Psoas muscle (tissue), 7 donors: ENCODE measurements at regions not wholly inside any gene's neighbourhood (a gene's known extent, or its start where the extent isn't known, plus 50 kb on each side); places are given as distances from the start of the nearest gene placed in this dataset.

Source experiments
- ATAC-seq, 4 donors: fragments of 200-7000 bp; cut with Tn5 transposase; one replicate each; pipeline ENCODE4 v1.9.1; 2020; ENCODE audit warnings: moderate library complexity in 3 of 4, mild to moderate bottlenecking in 2 of 4
- DNase-seq, 2 donors: peaks; one replicate each; pipeline ENCODE4 v3.0.0-alpha.2; 2020
- H3K27ac ChIP-seq: fragments of 200-600 bp; one replicate; pipeline ENCODE4 v1.8.0; 2022
- H3K27me3 ChIP-seq, 3 donors: fragments of 200-600 bp in 1 of 3; one replicate each; pipeline versions ENCODE4 v1.6.1 to v1.8.0; 2013 to 2022; ENCODE audit warnings: low read length in 2 of 3, mild to moderate bottlenecking in 2 of 3, moderate library complexity in 1 of 3; ENCODE audit not compliant: insufficient read depth in 3 of 3
- H3K36me3 ChIP-seq, 2 donors: fragments of 200-600 bp in 1 of 2; one replicate each; pipeline versions ENCODE4 v1.6.1 to v1.8.0; 2013 to 2022; ENCODE audit warnings: low read depth in 1 of 2, mild to moderate bottlenecking in 1 of 2, moderate library complexity in 1 of 2; ENCODE audit not compliant: insufficient read depth in 1 of 2
- H3K4me1 ChIP-seq: fragments of 200-600 bp; one replicate; pipeline ENCODE4 v1.8.0; 2022
- H3K4me3 ChIP-seq: fragments of 200-600 bp; one replicate; pipeline ENCODE4 v1.8.0; 2022; ENCODE audit warnings: mild to moderate bottlenecking
- H3K9me3 ChIP-seq: fragments of 200-600 bp; one replicate; pipeline ENCODE4 v1.8.0; 2022
- CTCF ChIP-seq: fragments of 200-600 bp; IDR thresholded peaks from one replicate; pipeline ENCODE4 v1.8.0; 2022; ENCODE audit warnings: antibody characterized with exemption
- WGBS, 3 donors: extraction: QIAGEN DNeasy Blood & Tissue Kit; methylation state at CpG; one replicate each; pipeline versions ENCODE4 v1.1.6 to v1.1.7; 2013; 5-methylcytosine and 5-hydroxymethylcytosine counted together
- intact Hi-C, 2 donors: fragments of 100-400 bp; cut with DNase I; formaldehyde crosslinking; loops; one replicate each; pipeline versions ENCODE4 v1.11.0 to v1.14.2; 2022
- donor health status: healthy with polysubstance abuse.
- donor health status: DM: no; HTN: no; CAD: no; lungs with moderate emphysema.
- donor health status: Bipolar disorder and iron deficiency.
- donor health status: healthy.
- donor health status: DM: yes; HTN: yes; CAD: no.
- donor health status: DM: no; HTN: no; CAD: no.
- donor health status: DM: yes; HTN: yes; CAD: no.

GRCh38 chr3:110790631-110791030, 281.0 kb upstream of the NECTIN3 start:
- TF ChIP-seq CTCF = no peak
- H3K4me1 ChIP-seq = no peaks in the 10 kb centered on the region
- DNase-seq (no peak), ATAC-seq (no peak)
- no peak overlapping the region for H3K4me3 ChIP-seq
- H3K27ac ChIP-seq = no peak overlapping the region
- no peaks in the 10 kb centered on the region for H3K9me3 ChIP-seq
- intact Hi-C loops = no loop called here
- H3K36me3 ChIP-seq = no peaks in the 10 kb centered on the region
- 67 to 80% (median 68%) methylated on average over 2 of the region's 2 CpGs for WGBS, 3 donors
- no peaks in the 10 kb centered on the region for H3K27me3 ChIP-seq

- WGBS, 3 donors = 76 to 83% (median 81%) methylated on average over 2 of the region's 2 CpGs
- Histone ChIP-seq H3K27me3 (no peaks in the 10 kb centered on the region), H3K4me1 (no peaks in the 10 kb centered on the region), H3K9me3 (no peaks in the 10 kb centered on the region), H3K36me3 (no peaks in the 10 kb centered on the region), H3K27ac (no peak overlapping the region), H3K4me3 (no peak overlapping the region)
- ATAC-seq = no peak
- TF ChIP-seq CTCF = no peak
- intact Hi-C loops = no loop called here
- DNase-seq = no peak
Measured at GRCh38 chr3:110791995-110792686, 279.5 kb upstream of the NECTIN3 start.

- WGBS, 3 donors = 84 to 90% (median 88%) methylated on average over 1 of the region's 1 CpG
- Histone ChIP-seq H3K4me3 (no peak overlapping the region), H3K4me1 (no peaks in the 10 kb centered on the region), H3K36me3 (no peaks in the 10 kb centered on the region), H3K27me3 (no peaks in the 10 kb centered on the region), H3K27ac (no peak overlapping the region), H3K9me3 (no peaks in the 10 kb centered on the region)
- no peak for ATAC-seq
- intact Hi-C loops = no loop called here
- no peak for DNase-seq
- no peak for TF ChIP-seq CTCF
Measured at GRCh38 chr3:110793611-110794010, 278.0 kb upstream of the NECTIN3 start.

GRCh38 chr3:110795163-110795562, 276.5 kb upstream of the NECTIN3 start:
- Histone ChIP-seq H3K4me3 (no peak overlapping the region), H3K36me3 (no peaks in the 10 kb centered on the region), H3K9me3 (no peaks in the 10 kb centered on the region), H3K27ac (no peak overlapping the region), H3K27me3 (no peaks in the 10 kb centered on the region), H3K4me1 (no peaks in the 10 kb centered on the region)
- intact Hi-C loops = no loop called here
- ATAC-seq (no peak), DNase-seq (no peak)
- WGBS, 3 donors = 42 to 57% (median 55%) methylated on average over 2 of the region's 2 CpGs
- TF ChIP-seq CTCF = no peak

GRCh38 chr3:110799271-110799670, 272.3 kb upstream of the NECTIN3 start:
- Histone ChIP-seq H3K36me3 (no peaks in the 10 kb centered on the region), H3K27me3 (no peaks in the 10 kb centered on the region), H3K4me3 (no peak overlapping the region), H3K4me1 (no peaks in the 10 kb centered on the region), H3K27ac (no peak overlapping the region), H3K9me3 (no peaks in the 10 kb centered on the region)
- 86 to 89% (median 88%) methylated on average over 2 of the region's 2 CpGs for WGBS, 3 donors
- DNase-seq (no peak), ATAC-seq (no peak)
- TF ChIP-seq CTCF = no peak
- intact Hi-C loops = no loop called here
